PC-3 (cell line): ENCODE measurements at regions not wholly inside any gene's neighbourhood (a gene's known extent, or its start where the extent isn't known, plus 50 kb on each side); places are given as distances from the start of the nearest gene placed in this dataset.

Source experiments
- EZH2phosphoT487 ChIP-seq: fragments of 300-600 bp; sonication (generic); IDR thresholded peaks from 2 replicates; pipeline ENCODE4 v1.6.1; 2018; ENCODE audit warnings: mild to moderate bottlenecking, antibody characterized with exemption, low read length, borderline replicate concordance
- TF ChIP-seq, protein P1 (sequence below): fragments of 300-600 bp; sonication (generic); conservative IDR thresholded peaks from 2 replicates; pipeline ENCODE4 v1.5.1; 2017; ENCODE audit warnings: antibody characterized with exemption, low read depth, mild to moderate bottlenecking, low read length

DNA sequence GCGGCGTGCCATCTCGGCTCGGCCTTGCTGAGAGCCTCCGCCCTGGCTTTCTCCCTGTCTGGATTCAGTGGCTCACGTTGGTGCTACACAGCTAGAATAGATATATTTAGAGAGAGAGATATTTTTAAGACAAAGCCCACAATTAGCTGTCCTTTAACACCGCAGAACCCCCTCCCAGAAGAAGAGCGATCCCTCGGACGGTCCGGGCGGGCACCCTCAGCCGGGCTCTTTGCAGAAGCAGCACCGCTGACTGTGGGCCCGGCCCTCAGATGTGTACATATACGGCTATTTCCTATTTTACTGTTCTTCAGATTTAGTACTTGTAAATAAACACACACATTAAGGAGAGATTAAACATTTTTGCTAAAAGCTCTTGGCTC lies 54.1 kb downstream of the PLXNA1 start:
- TF ChIP-seq, protein P1, sequence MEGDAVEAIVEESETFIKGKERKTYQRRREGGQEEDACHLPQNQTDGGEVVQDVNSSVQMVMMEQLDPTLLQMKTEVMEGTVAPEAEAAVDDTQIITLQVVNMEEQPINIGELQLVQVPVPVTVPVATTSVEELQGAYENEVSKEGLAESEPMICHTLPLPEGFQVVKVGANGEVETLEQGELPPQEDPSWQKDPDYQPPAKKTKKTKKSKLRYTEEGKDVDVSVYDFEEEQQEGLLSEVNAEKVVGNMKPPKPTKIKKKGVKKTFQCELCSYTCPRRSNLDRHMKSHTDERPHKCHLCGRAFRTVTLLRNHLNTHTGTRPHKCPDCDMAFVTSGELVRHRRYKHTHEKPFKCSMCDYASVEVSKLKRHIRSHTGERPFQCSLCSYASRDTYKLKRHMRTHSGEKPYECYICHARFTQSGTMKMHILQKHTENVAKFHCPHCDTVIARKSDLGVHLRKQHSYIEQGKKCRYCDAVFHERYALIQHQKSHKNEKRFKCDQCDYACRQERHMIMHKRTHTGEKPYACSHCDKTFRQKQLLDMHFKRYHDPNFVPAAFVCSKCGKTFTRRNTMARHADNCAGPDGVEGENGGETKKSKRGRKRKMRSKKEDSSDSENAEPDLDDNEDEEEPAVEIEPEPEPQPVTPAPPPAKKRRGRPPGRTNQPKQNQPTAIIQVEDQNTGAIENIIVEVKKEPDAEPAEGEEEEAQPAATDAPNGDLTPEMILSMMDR, result no peak
- no peak for TF ChIP-seq EZH2phosphoT487
